ENCODE measurements at regions not wholly inside any gene's neighbourhood (a gene's known extent, or its start where the extent isn't known, plus 50 kb on each side); places are given as distances from the start of the nearest gene placed in this dataset.
"Not testable (repeated sequence)": the region's sequence is repeated elsewhere in the genome, so short reads cannot be mapped to it uniquely, and the experiment has no call there.

- Histone ChIP-seq H3K36me3 (no peaks in the 10 kb centered on the region), H3K9me3 (no peaks in the 10 kb centered on the region), H3K27me3 (no peaks in the 10 kb centered on the region), H3K4me1 (peaks cover 0 to 29% (median 20%) of the 10 kb centered on the region in 4 donors), H3K4me3 (no peak overlapping the region), H3K27ac (no peak overlapping the region)
- DNase-seq = no peak
- intact Hi-C loops (cut with DNase I; ENCODE audit: low total_unique reads) = no loop called here
- no peak for TF ChIP-seq CTCF (IDR thresholded peaks at IDR 0.05)
Observed at GRCh38 chr2:38462121-38462661, 85.1 kb upstream of the ATL2 start.

GRCh38 chr2:38461470-38461869 is 84.4 kb upstream of the ATL2 start:
- no peak overlapping the region for H3K4me3 ChIP-seq
- peaks cover 0 to 22% (median 13%) of the 10 kb centered on the region in 4 donors for H3K4me1 ChIP-seq
- H3K36me3 ChIP-seq = no peaks in the 10 kb centered on the region
- TF ChIP-seq CTCF (IDR thresholded peaks at IDR 0.05) = no peak
- H3K27me3 ChIP-seq = no peaks in the 10 kb centered on the region
- no peak overlapping the region for H3K27ac ChIP-seq
- intact Hi-C loops (cut with DNase I; ENCODE audit: low total_unique reads) = no loop called here
- no peaks in the 10 kb centered on the region for H3K9me3 ChIP-seq
- DNase-seq = no peak

GRCh38 chr2:38460313-38460712 is 83.2 kb upstream of the ATL2 start:
- Histone ChIP-seq H3K9me3 (no peaks in the 10 kb centered on the region), H3K27ac (no peak overlapping the region), H3K36me3 (no peaks in the 10 kb centered on the region), H3K4me3 (no peak overlapping the region), H3K27me3 (no peaks in the 10 kb centered on the region), H3K4me1 (peaks cover 0 to 10% (median 2%) of the 10 kb centered on the region in 4 donors)
- no peak for TF ChIP-seq CTCF (IDR thresholded peaks at IDR 0.05)
- intact Hi-C loops (cut with DNase I; ENCODE audit: low total_unique reads) = no loop called here
- DNase-seq = no peak

GRCh38 chr2:38454081-38454480 is 77.0 kb upstream of the ATL2 start:
- no peak for DNase-seq
- Histone ChIP-seq H3K27ac (no peak overlapping the region), H3K36me3 (no peaks in the 10 kb centered on the region), H3K9me3 (no peaks in the 10 kb centered on the region), H3K4me1 (no peaks in the 10 kb centered on the region), H3K27me3 (no peaks in the 10 kb centered on the region), H3K4me3 (no peak overlapping the region)
- intact Hi-C loops (cut with DNase I; ENCODE audit: low total_unique reads) = no loop called here
- no peak for TF ChIP-seq CTCF (IDR thresholded peaks at IDR 0.05)

- intact Hi-C loops (cut with DNase I; ENCODE audit: low total_unique reads); H3K27me3 ChIP-seq; H3K27ac ChIP-seq; H3K9me3 ChIP-seq; DNase-seq; H3K36me3 ChIP-seq; H3K4me3 ChIP-seq; H3K4me1 ChIP-seq: not testable (repeated sequence)
Observed at GRCh38 chr2:38451778-38452177, 74.7 kb upstream of the ATL2 start.

- no peak for TF ChIP-seq CTCF (IDR thresholded peaks at IDR 0.05)
- intact Hi-C loops (cut with DNase I; ENCODE audit: low total_unique reads) = no loop called here
- Histone ChIP-seq H3K4me3 (no peak overlapping the region), H3K4me1 (no peaks in the 10 kb centered on the region), H3K9me3 (no peaks in the 10 kb centered on the region), H3K27me3 (no peaks in the 10 kb centered on the region), H3K27ac (no peak overlapping the region), H3K36me3 (no peaks in the 10 kb centered on the region)
- no peak for DNase-seq
Observed at GRCh38 chr2:38450509-38450908, 73.4 kb upstream of the ATL2 start.

Measured in tibial artery (tissue), 4 donors.